ENCODE measurements at regions not wholly inside any gene's neighbourhood (a gene's known extent, or its start where the extent isn't known, plus 50 kb on each side); places are given as distances from the start of the nearest gene placed in this dataset.

DNA sequence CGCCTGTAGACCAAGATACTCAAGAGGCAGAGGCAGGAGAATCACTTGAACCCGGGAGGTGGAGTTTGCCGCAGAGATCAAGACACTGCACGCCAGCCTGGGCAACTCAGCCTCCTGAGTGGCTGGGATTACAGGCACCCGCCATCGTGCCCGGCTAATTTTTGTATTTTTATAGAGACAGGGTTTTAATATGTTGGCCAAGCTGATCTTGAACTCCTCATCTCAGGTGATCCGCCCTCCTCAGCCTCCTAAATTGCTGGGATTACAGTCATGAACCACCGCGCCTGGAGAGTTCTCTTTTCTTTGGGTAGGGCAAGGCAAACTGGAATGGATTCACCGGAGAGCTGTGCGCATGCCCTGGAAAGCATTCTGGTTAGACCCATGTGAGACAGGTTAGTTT, 179.3 kb upstream of the ALG10B start:
- no peak overlapping the region for H2BK15ac ChIP-seq (ENCODE audit: low read depth, low read length)
- DNase-seq = no peak
- no peaks in the 10 kb centered on the region for H3K9me3 ChIP-seq (ENCODE audit: control insufficient read depth, insufficient read depth, low read length)
- no peak overlapping the region for H3K23ac ChIP-seq (ENCODE audit: low read depth, low read length)
- no CpG with 5 or more reads among the region's 12 CpGs for WGBS, 2 experiments (ENCODE audit: extremely low coverage in 2 of 2, insufficient read length in 1 of 2)
- H4K8ac ChIP-seq (ENCODE audit: low read depth in 2 of 2, low read length in 2 of 2) = no peak overlapping the region
- H2AK5ac ChIP-seq (ENCODE audit: low read depth, low read length) = no peak overlapping the region
- TF ChIP-seq NFE2L2 (IDR thresholded peaks at IDR 0.05; ENCODE audit: low read depth, low read length) = no peak
- TF ChIP-seq MAFK (IDR thresholded peaks at IDR 0.05; ENCODE audit: low read depth, low read length) = no peak
- no peak for TF ChIP-seq FOS (IDR thresholded peaks at IDR 0.05; ENCODE audit: low read depth, low read length)
- no peak for TF ChIP-seq ELK1 (IDR thresholded peaks at IDR 0.05; ENCODE audit: borderline replicate concordance, low read depth, low read length)
- no peak for TF ChIP-seq RCOR1 (IDR thresholded peaks at IDR 0.05; ENCODE audit: insufficient replicate concordance, low read length)
- no peak for TF ChIP-seq SMC3 (IDR thresholded peaks at IDR 0.05; ENCODE audit: low read depth, low read length)
- TF ChIP-seq MXI1 (IDR thresholded peaks at IDR 0.05; ENCODE audit: borderline replicate concordance, low read depth, low read length) = no peak
- no peak for TF ChIP-seq POLR2A (IDR thresholded peaks at IDR 0.05; ENCODE audit: low read depth, low read length)
- TF ChIP-seq CEBPB (IDR thresholded peaks at IDR 0.05; ENCODE audit: low read depth, low read length) = no peak
- TF ChIP-seq RFX5 (IDR thresholded peaks at IDR 0.05; ENCODE audit: low read depth, low read length) = no peak
- TF ChIP-seq, protein P1, sequence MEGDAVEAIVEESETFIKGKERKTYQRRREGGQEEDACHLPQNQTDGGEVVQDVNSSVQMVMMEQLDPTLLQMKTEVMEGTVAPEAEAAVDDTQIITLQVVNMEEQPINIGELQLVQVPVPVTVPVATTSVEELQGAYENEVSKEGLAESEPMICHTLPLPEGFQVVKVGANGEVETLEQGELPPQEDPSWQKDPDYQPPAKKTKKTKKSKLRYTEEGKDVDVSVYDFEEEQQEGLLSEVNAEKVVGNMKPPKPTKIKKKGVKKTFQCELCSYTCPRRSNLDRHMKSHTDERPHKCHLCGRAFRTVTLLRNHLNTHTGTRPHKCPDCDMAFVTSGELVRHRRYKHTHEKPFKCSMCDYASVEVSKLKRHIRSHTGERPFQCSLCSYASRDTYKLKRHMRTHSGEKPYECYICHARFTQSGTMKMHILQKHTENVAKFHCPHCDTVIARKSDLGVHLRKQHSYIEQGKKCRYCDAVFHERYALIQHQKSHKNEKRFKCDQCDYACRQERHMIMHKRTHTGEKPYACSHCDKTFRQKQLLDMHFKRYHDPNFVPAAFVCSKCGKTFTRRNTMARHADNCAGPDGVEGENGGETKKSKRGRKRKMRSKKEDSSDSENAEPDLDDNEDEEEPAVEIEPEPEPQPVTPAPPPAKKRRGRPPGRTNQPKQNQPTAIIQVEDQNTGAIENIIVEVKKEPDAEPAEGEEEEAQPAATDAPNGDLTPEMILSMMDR (conservative IDR thresholded peaks at IDR 0.05; ENCODE audit: low read depth, low read length) = no peak
- no peak for TF ChIP-seq CHD1 (IDR thresholded peaks at IDR 0.05; ENCODE audit: low read depth, low read length)
- H3K9me1 ChIP-seq (ENCODE audit: insufficient read depth, low read length) = no peaks in the 10 kb centered on the region
- in situ Hi-C loops (cut with MboI; ENCODE audit: low sequenced_read_pairs) = no loop called here
- H3K27ac ChIP-seq (ENCODE audit: insufficient read depth, low read length) = no peak overlapping the region
- CTCF ChIA-PET = no interaction called here
- POLR2A ChIA-PET (ENCODE audit: unreplicated experiment) = no interaction called here
- no peak overlapping the region for H3K56ac ChIP-seq (ENCODE audit: extremely low read depth, insufficient read depth, low read length)
- H3K4me3 ChIP-seq (ENCODE audit: insufficient read depth, low read depth, low read length) = no peak overlapping the region
- no peak overlapping the region for H2AFZ ChIP-seq (replicated peaks; ENCODE audit: low read length, poor library complexity)
- no peak overlapping the region for H3K18ac ChIP-seq (ENCODE audit: low read depth, low read length)
- intact Hi-C loops (cut with micrococcal nuclease) = no loop called here
- no peak overlapping the region for H2BK20ac ChIP-seq (ENCODE audit: low read depth, low read length)
- H2BK120ac ChIP-seq (ENCODE audit: low read depth, low read length) = no peak overlapping the region
- H2AK9ac ChIP-seq (replicated peaks; ENCODE audit: low read depth, low read length, poor library complexity) = no peak overlapping the region
- H4K91ac ChIP-seq (ENCODE audit: insufficient read depth, low read depth, low read length) = no peak overlapping the region
- no peaks in the 10 kb centered on the region for H4K20me1 ChIP-seq (ENCODE audit: insufficient read depth, low read length)
- H3K4ac ChIP-seq (ENCODE audit: low read depth, low read length) = no peak overlapping the region
- no peak overlapping the region for H3K9ac ChIP-seq (ENCODE audit: low read depth, low read length)
- no peaks in the 10 kb centered on the region for H3K27me3 ChIP-seq (ENCODE audit: control insufficient read depth, insufficient read depth, low read length)
- H3K79me1 ChIP-seq (ENCODE audit: low read depth in 1 of 2, low read length in 2 of 2) = no peaks in the 10 kb centered on the region
- no peaks in the 10 kb centered on the region for H3K36me3 ChIP-seq (ENCODE audit: control insufficient read depth, insufficient read depth, low read length)
- no peaks in the 10 kb centered on the region for H3K4me1 ChIP-seq (ENCODE audit: control insufficient read depth, insufficient read depth, low read length)
- no peak overlapping the region for H3K4me2 ChIP-seq (ENCODE audit: low read depth, low read length)
- dilution Hi-C loops (cut with HindIII; ENCODE audit: low sequenced_read_pairs, unreplicated experiment) = no loop called here
- no peak overlapping the region for H3K14ac ChIP-seq (replicated peaks; ENCODE audit: low read depth, low read length)
- ATAC-seq (ENCODE audit: low read depth) = no peak
- no peak overlapping the region for H4K5ac ChIP-seq (ENCODE audit: low read depth, low read length)
- H2BK5ac ChIP-seq (ENCODE audit: low read depth, low read length, poor library complexity, severe bottlenecking) = no peak overlapping the region
- no TSS peak for BruUV-seq (replicated peaks)
